KMS-11 (cell line): ENCODE measurements at regions not wholly inside any gene's neighbourhood (a gene's known extent, or its start where the extent isn't known, plus 50 kb on each side); places are given as distances from the start of the nearest gene placed in this dataset.

Experiments used
- H2AFZ ChIP-seq: fragments of 200-600 bp; sonication (generic); 2 replicates; pipeline ENCODE4 v1.6.1; 2016; ENCODE audit warnings: antibody characterized with exemption, mixed run types, low read depth
- H3K27ac ChIP-seq: fragments of 200-600 bp; sonication (generic); 2 replicates; pipeline ENCODE4 v1.6.1; 2016; ENCODE audit warnings: mild to moderate bottlenecking, mixed run types
- H3K27me3 ChIP-seq: fragments of 200-600 bp; sonication (generic); 2 replicates; pipeline ENCODE4 v1.6.1; 2017; ENCODE audit warnings: mild to moderate bottlenecking, low read depth, mixed run types, moderate library complexity; ENCODE audit not compliant: insufficient read depth
- H3K36me3 ChIP-seq: fragments of 200-600 bp; sonication (generic); 2 replicates; pipeline ENCODE4 v1.6.1; 2017; ENCODE audit warnings: mild to moderate bottlenecking, mixed run types; ENCODE audit not compliant: insufficient read depth
- H3K4me1 ChIP-seq: fragments of 200-600 bp; sonication (generic); 2 replicates; pipeline ENCODE4 v1.6.1; 2016; ENCODE audit warnings: mild to moderate bottlenecking, low read depth, mixed run types; ENCODE audit not compliant: poor library complexity, severe bottlenecking
- H3K4me2 ChIP-seq: fragments of 200-600 bp; sonication (generic); 2 replicates; pipeline ENCODE4 v1.7.0; 2016; ENCODE audit warnings: mild to moderate bottlenecking, mixed run types
- H3K4me3 ChIP-seq: fragments of 200-600 bp; sonication (generic); IDR thresholded peaks from 2 replicates; pipeline ENCODE4 v1.6.1; 2017; ENCODE audit warnings: low read depth, low read length, mixed read lengths; ENCODE audit not compliant: insufficient read depth
- H3K79me2 ChIP-seq: fragments of 200-600 bp; sonication (generic); 2 replicates; pipeline ENCODE4 v1.6.1; 2016; ENCODE audit warnings: low read depth, mixed run types; ENCODE audit not compliant: insufficient read depth
- H3K9ac ChIP-seq: fragments of 200-600 bp; sonication (generic); 2 replicates; pipeline ENCODE4 v1.6.1; 2016; ENCODE audit warnings: mild to moderate bottlenecking, mixed run types
- H4K20me1 ChIP-seq: fragments of 200-600 bp; sonication (generic); 2 replicates; pipeline ENCODE4 v1.6.1; 2016; ENCODE audit warnings: mild to moderate bottlenecking, mixed run types; ENCODE audit not compliant: insufficient read depth
- TF ChIP-seq, protein P1 (sequence below): fragments of 200-600 bp; sonication (generic); conservative IDR thresholded peaks from 2 replicates; pipeline ENCODE4 v1.6.1; 2017; ENCODE audit warnings: low read depth, mild to moderate bottlenecking, antibody characterized with exemption, low read length, moderate library complexity, mixed read lengths

DNA sequence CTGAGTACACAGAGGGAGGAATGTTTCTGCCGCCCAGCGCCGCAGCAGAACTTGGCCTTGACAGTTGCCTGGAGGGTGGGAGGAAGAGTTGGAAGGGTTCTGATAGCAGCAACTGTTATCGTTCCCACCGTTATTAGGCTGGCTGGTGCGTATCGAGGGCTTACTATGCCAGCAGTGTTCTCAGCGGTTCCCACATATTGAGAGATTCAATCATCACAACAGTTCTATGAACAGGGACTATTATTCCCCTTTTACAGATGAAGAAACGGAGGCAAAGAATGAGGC is 380.1 kb upstream of the SULF2 start:
- H3K36me3 ChIP-seq = no peaks in the 10 kb centered on the region
- no peak overlapping the region for H3K9ac ChIP-seq
- H4K20me1 ChIP-seq = no peaks in the 10 kb centered on the region
- H3K79me2 ChIP-seq = no peaks in the 10 kb centered on the region
- H3K27ac ChIP-seq = no peak overlapping the region
- H3K4me3 ChIP-seq = no peak overlapping the region
- TF ChIP-seq, protein P1, sequence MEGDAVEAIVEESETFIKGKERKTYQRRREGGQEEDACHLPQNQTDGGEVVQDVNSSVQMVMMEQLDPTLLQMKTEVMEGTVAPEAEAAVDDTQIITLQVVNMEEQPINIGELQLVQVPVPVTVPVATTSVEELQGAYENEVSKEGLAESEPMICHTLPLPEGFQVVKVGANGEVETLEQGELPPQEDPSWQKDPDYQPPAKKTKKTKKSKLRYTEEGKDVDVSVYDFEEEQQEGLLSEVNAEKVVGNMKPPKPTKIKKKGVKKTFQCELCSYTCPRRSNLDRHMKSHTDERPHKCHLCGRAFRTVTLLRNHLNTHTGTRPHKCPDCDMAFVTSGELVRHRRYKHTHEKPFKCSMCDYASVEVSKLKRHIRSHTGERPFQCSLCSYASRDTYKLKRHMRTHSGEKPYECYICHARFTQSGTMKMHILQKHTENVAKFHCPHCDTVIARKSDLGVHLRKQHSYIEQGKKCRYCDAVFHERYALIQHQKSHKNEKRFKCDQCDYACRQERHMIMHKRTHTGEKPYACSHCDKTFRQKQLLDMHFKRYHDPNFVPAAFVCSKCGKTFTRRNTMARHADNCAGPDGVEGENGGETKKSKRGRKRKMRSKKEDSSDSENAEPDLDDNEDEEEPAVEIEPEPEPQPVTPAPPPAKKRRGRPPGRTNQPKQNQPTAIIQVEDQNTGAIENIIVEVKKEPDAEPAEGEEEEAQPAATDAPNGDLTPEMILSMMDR = no peak
- H2AFZ ChIP-seq = no peak overlapping the region
- peaks cover 26% of the 10 kb centered on the region; the same call in 1 of the 2 replicates for H3K27me3 ChIP-seq
- H3K4me2 ChIP-seq = no peak overlapping the region
- H3K4me1 ChIP-seq = no peaks in the 10 kb centered on the region

DNA sequence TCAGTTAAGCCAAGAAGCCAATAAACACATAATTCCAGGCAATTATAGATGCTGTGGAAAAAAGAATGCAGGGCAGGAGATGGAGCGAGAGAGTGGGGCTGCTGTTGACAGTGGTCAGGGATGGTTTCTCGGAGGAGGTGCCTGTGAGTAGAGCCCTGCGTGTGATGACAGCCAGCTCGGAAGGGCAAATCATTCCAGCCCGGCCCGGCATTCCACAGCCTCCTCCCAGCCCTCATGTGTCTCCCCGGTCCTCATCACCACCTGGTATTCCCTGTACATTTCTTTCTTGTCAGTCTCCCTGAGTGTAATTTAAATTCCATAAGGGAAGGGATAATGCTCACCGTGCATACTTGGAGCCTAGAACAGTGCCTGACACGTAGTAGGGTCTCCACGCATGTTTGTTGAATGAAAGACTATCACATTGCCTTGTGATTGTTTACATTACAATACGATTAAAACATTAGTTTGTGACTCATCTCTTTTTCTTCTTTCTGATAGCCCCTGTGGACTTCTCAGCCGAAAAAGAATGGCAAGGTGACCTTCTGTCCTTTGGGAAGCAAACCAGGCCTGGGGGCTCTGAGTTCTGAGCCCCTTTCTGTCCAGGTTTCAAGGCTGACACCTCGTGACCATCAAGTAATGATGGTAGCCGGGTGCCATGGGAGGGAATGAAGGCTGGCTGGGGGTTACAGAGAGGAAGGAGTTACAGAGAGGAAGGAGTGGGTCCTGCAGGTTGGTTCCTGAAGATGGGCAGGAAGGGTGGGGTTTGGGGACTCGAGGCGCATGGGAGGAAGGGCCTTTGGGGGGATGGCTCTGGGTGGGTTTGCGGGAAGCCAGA is 379.5 kb upstream of the SULF2 start:
- Histone ChIP-seq H3K27me3 (peaks cover 25% of the 10 kb centered on the region; the same call in 1 of the 2 replicates), H3K9ac (no peak overlapping the region), H3K36me3 (no peaks in the 10 kb centered on the region), H3K79me2 (no peaks in the 10 kb centered on the region), H3K27ac (no peak overlapping the region), H3K4me1 (no peaks in the 10 kb centered on the region), H4K20me1 (no peaks in the 10 kb centered on the region), H3K4me2 (no peak overlapping the region), H2AFZ (no peak overlapping the region), H3K4me3 (no peak overlapping the region)
- TF ChIP-seq, protein P1 = no peak

DNA sequence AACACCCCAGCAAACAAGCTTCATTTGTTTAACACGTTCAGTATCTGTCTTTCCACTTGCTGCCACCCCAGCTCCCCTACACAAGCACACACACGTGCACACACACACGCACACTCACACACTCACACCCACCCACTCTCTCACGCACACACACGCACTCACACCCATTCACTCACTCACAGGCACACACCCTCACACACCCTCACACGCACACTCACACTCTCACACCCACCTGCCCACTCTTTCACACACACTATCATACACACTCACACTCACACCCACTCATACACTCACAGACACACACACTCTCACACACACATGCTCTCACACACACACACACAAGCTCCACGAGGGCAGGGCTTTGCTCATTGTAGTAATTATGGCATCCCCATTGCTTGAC is 378.8 kb upstream of the SULF2 start:
- Histone ChIP-seq H3K4me2 (no peak overlapping the region), H3K27me3 (peaks cover 25% of the 10 kb centered on the region; the same call in 1 of the 2 replicates), H3K79me2 (no peaks in the 10 kb centered on the region), H3K9ac (no peak overlapping the region), H4K20me1 (no peaks in the 10 kb centered on the region), H3K4me1 (no peaks in the 10 kb centered on the region), H3K27ac (no peak overlapping the region), H3K36me3 (no peaks in the 10 kb centered on the region), H2AFZ (no peak overlapping the region), H3K4me3 (no peak overlapping the region)
- TF ChIP-seq, protein P1 = no peak

- no peak overlapping the region for H3K27ac ChIP-seq
- TF ChIP-seq, protein P1 = no peak
- no peak overlapping the region for H2AFZ ChIP-seq
These were observed 378.2 kb upstream of the SULF2 start for GRCh38 chr20:48163505-48163904.

More at GRCh38 chr20:48163505-48163904, 378.2 kb upstream of the SULF2 start:
- H3K27me3 ChIP-seq = peaks cover 25% of the 10 kb centered on the region; the same call in 1 of the 2 replicates
- H3K4me1 ChIP-seq = no peaks in the 10 kb centered on the region
- no peaks in the 10 kb centered on the region for H4K20me1 ChIP-seq
- H3K4me2 ChIP-seq = no peak overlapping the region
- H3K79me2 ChIP-seq = no peaks in the 10 kb centered on the region
- H3K9ac ChIP-seq = no peak overlapping the region
- H3K36me3 ChIP-seq = no peaks in the 10 kb centered on the region
- H3K4me3 ChIP-seq = no peak overlapping the region
